Neural cell (in vitro differentiated cells): ENCODE measurements at regions not wholly inside any gene's neighbourhood (a gene's known extent, or its start where the extent isn't known, plus 50 kb on each side); places are given as distances from the start of the nearest gene placed in this dataset.

Experiments used
- H2AFZ ChIP-seq: fragments of 200-600, 300-800 bp; sonication (generic), shearing (Covaris generic); 2 replicates; pipeline ENCODE4 v1.6.0; 2014; ENCODE audit warnings: low read depth, mild to moderate bottlenecking, antibody characterized with exemption, low read length, moderate library complexity
- H3F3A ChIP-seq: fragments of 200-600 bp; shearing (Covaris generic); 2 replicates; pipeline ENCODE4 v1.6.1; 2016; ENCODE audit warnings: mild to moderate bottlenecking, moderate library complexity, mixed read lengths, antibody characterized with exemption, low read length; ENCODE audit not compliant: insufficient read depth, poor library complexity, severe bottlenecking
- H3K27ac ChIP-seq: fragments of 200-600, 300-800 bp; sonication (generic), shearing (Covaris generic); 2 replicates; pipeline ENCODE4 v1.5.1; 2014; ENCODE audit warnings: mild to moderate bottlenecking, low read length, moderate library complexity
- H3K27me3 ChIP-seq: fragments of 300-800, 200-600 bp; sonication (generic), shearing (Covaris generic); 2 replicates; pipeline ENCODE4 v1.6.0; 2014; ENCODE audit warnings: mild to moderate bottlenecking, low read depth, low read length, moderate library complexity; ENCODE audit not compliant: insufficient read depth
- H3K36me3 ChIP-seq: fragments of 300-800, 200-600 bp; sonication (generic), shearing (Covaris generic); 2 replicates; pipeline ENCODE4 v1.5.1; 2014; ENCODE audit warnings: mild to moderate bottlenecking, antibody characterized with exemption, low read length, moderate library complexity; ENCODE audit not compliant: insufficient read depth
- H3K4me2 ChIP-seq: fragments of 300-800, 200-600 bp; sonication (generic), shearing (Covaris generic); 2 replicates; pipeline ENCODE4 v1.6.0; 2014; ENCODE audit warnings: mild to moderate bottlenecking, low read length
- H3K4me3 ChIP-seq: fragments of 300-800, 200-600 bp; sonication (generic), shearing (Covaris generic); 2 replicates; pipeline ENCODE4 v1.5.1; 2014; ENCODE audit warnings: mild to moderate bottlenecking, low read length, moderate library complexity
- H3K79me2 ChIP-seq: fragments of 200-600 bp; shearing (Covaris generic); replicated peaks from 2 replicates; pipeline ENCODE4 v1.6.0; 2014; ENCODE audit warnings: mild to moderate bottlenecking, low read length, moderate library complexity; ENCODE audit not compliant: insufficient read depth
- H3K9ac ChIP-seq: fragments of 300-800, 200-600 bp; sonication (generic), shearing (Covaris generic); 2 replicates; pipeline ENCODE4 v1.6.1; 2016; ENCODE audit warnings: mild to moderate bottlenecking, low read length, mixed read lengths
- H3K9me2 ChIP-seq: fragments of 200-600 bp; shearing (Covaris generic); 2 replicates; pipeline ENCODE4 v1.6.1; 2016; ENCODE audit warnings: mild to moderate bottlenecking, low read length, mixed read lengths; ENCODE audit not compliant: insufficient read depth
- H3K9me3 ChIP-seq: fragments of 200-600, 300-800 bp; sonication (generic), shearing (Covaris generic); 2 replicates; pipeline ENCODE4 v1.6.1; 2016; ENCODE audit warnings: mild to moderate bottlenecking, mixed run types, low read length, moderate library complexity, mixed read lengths
- H4K20me1 ChIP-seq: fragments of 200-600 bp; shearing (Covaris generic); 2 replicates; pipeline ENCODE4 v1.6.1; 2016; ENCODE audit warnings: mild to moderate bottlenecking, mixed run types; ENCODE audit not compliant: insufficient read depth
- CTCF ChIP-seq: fragments of 450-650 bp; IDR thresholded peaks from 2 replicates; pipeline ENCODE4 v1.5.1; 2014; ENCODE audit warnings: antibody characterized with exemption, mild to moderate bottlenecking, moderate library complexity; ENCODE audit not compliant: poor library complexity, severe bottlenecking
- EP300 ChIP-seq: fragments of 450-650 bp; conservative IDR thresholded peaks from 2 replicates; pipeline ENCODE4 v1.6.1; 2014; ENCODE audit warnings: antibody characterized with exemption, mild to moderate bottlenecking, moderate library complexity; ENCODE audit not compliant: poor library complexity, severe bottlenecking
- EZH2 ChIP-seq: fragments of 200-600, 300-800 bp; shearing (Covaris generic), sonication (generic); IDR thresholded peaks from 2 replicates; pipeline ENCODE4 v1.6.1; 2014; ENCODE audit warnings: antibody characterized with exemption, low read length, borderline replicate concordance, mild to moderate bottlenecking; ENCODE audit not compliant: insufficient read depth, poor library complexity, severe bottlenecking
- MXI1 ChIP-seq: fragments of 450-650 bp; conservative IDR thresholded peaks from 2 replicates; pipeline ENCODE4 v1.6.1; 2014; ENCODE audit warnings: antibody characterized with exemption, mild to moderate bottlenecking; ENCODE audit not compliant: poor library complexity, severe bottlenecking
- POLR2AphosphoS5 ChIP-seq: IDR thresholded peaks from 2 replicates; pipeline ENCODE4 v1.6.1; 2012
- RAD21 ChIP-seq: fragments of 450-650 bp; conservative IDR thresholded peaks from 2 replicates; pipeline ENCODE4 v1.6.1; 2014; ENCODE audit warnings: antibody characterized with exemption, mild to moderate bottlenecking, moderate library complexity
- REST ChIP-seq: IDR thresholded peaks from 2 replicates; pipeline ENCODE4 v1.6.1; 2012; ENCODE audit warnings: borderline replicate concordance
- SMC3 ChIP-seq: fragments of 450-650 bp; conservative IDR thresholded peaks from 2 replicates; pipeline ENCODE4 v1.6.1; 2014; ENCODE audit warnings: antibody characterized with exemption, mild to moderate bottlenecking, moderate library complexity; ENCODE audit not compliant: poor library complexity
- TAF1 ChIP-seq: IDR thresholded peaks from 2 replicates; pipeline ENCODE4 v1.6.1; 2012; ENCODE audit warnings: low read depth

GRCh38 chr22:26985206-26985605 is 327.8 kb downstream of the MIAT start:
- Histone ChIP-seq H3K27ac (no peak overlapping the region), H3K9me2 (no peaks in the 10 kb centered on the region), H3K36me3 (no peaks in the 10 kb centered on the region), H3K9ac (no peak overlapping the region), H3F3A (no peaks in the 10 kb centered on the region), H2AFZ (no peak overlapping the region), H3K4me3 (no peak overlapping the region), H3K27me3 (no peaks in the 10 kb centered on the region), H4K20me1 (no peaks in the 10 kb centered on the region), H3K4me2 (no peak overlapping the region), H3K79me2 (no peaks in the 10 kb centered on the region), H3K9me3 (no peaks in the 10 kb centered on the region)
- TF ChIP-seq EP300 (no peak), CTCF (no peak), REST (no peak), SMC3 (no peak), EZH2 (no peak), MXI1 (no peak), POLR2AphosphoS5 (no peak), TAF1 (no peak), RAD21 (no peak)

- Histone ChIP-seq H4K20me1 (no peaks in the 10 kb centered on the region), H3K9me2 (no peaks in the 10 kb centered on the region), H3F3A (no peaks in the 10 kb centered on the region), H3K4me2 (no peak overlapping the region), H3K79me2 (no peaks in the 10 kb centered on the region), H3K27me3 (no peaks in the 10 kb centered on the region), H2AFZ (no peak overlapping the region), H3K27ac (peak overlapping the region; percentile 70), H3K4me3 (peak overlapping the region; percentile 26), H3K36me3 (no peaks in the 10 kb centered on the region), H3K9ac (peak overlapping the region; percentile 46), H3K9me3 (no peaks in the 10 kb centered on the region)
- no peak for TF ChIP-seq RAD21
- no peak for TF ChIP-seq CTCF
- TF ChIP-seq REST, result peak; percentile 90
- peak; percentile 7 for TF ChIP-seq EP300
Measured at GRCh38 chr22:26985931-26986782, 328.8 kb downstream of the MIAT start.
